ENCODE measurements at regions not wholly inside any gene's neighbourhood (a gene's known extent, or its start where the extent isn't known, plus 50 kb on each side); places are given as distances from the start of the nearest gene placed in this dataset.
"Not testable (repeated sequence)": the region's sequence is repeated elsewhere in the genome, so short reads cannot be mapped to it uniquely, and the experiment has no call there.

DNA sequence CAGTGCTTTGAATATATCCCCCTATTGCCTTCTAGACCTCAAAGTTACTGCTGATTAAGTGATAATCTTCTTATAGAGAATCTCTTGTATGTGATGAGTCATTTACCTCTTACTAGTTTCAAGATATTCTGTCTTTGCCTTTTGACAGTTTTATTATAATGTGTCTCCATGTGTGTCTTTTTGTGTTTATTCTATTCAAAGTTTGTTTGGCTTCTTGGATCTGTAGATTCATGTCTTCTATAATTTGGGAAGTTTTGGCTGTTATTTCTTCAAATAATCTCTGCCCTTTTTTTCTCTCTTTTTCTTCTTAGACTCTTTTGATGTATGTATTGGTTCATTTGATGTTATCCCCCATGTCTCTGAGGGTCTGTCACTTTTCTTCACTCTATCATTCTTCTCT is 915.7 kb upstream of the GRIA3 start:
- DNase-seq (ENCODE audit: low spot score): no peak
- H3K4me1 Mint-ChIP-seq (ENCODE audit: low read depth): no peaks in the 10 kb centered on the region
- H3K36me3 Mint-ChIP-seq (ENCODE audit: low read depth): no peaks in the 10 kb centered on the region
- H3K27me3 Mint-ChIP-seq (ENCODE audit: low read depth): no peaks in the 10 kb centered on the region
- no peak overlapping the region for H3K4me3 Mint-ChIP-seq
- no peak overlapping the region for H3K27ac Mint-ChIP-seq
- H3K9me3 Mint-ChIP-seq: peaks cover 8% of the 10 kb centered on the region

- peaks cover 8% of the 10 kb centered on the region for H3K9me3 Mint-ChIP-seq
- H3K4me1 Mint-ChIP-seq (ENCODE audit: low read depth): no peaks in the 10 kb centered on the region
- H3K27me3 Mint-ChIP-seq (ENCODE audit: low read depth): no peaks in the 10 kb centered on the region
- H3K4me3 Mint-ChIP-seq: no peak overlapping the region
- H3K36me3 Mint-ChIP-seq (ENCODE audit: low read depth): no peaks in the 10 kb centered on the region
- no peak overlapping the region for H3K27ac Mint-ChIP-seq
- DNase-seq (ENCODE audit: low spot score): no peak
These were observed 914.8 kb upstream of the GRIA3 start for GRCh38 chrX:122269243-122269781.

DNA sequence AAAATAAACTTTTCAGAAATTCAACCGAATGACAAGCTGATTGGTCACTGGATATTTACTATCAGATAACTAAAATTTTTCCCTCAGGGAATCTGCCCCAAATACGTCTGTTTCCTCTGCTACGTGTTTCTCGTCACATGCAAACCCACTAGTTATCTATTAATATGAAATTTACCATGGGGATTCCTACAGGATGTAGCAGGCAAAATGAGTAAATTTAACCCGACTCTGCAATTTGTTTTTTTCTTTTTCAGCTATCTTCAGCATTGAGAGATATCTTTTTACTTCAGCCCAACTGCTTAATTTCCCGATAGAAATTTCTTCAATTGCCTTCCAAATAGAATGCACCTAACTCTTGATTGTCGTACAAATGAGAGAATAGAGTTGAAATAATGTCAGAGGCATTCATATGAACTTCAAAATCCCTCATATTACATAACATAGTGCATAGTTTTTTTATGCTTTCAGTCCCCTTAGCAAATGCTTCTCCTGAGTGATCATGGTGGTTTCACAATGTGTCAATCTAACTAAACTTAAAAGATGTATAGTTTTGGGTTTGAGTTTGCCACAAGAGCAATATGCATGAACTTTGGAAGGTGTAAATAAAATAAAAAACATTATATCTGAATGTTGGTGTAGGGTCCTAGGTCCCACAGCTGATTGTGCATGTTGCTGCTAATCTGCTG is 913.1 kb upstream of the GRIA3 start:
- DNase-seq (ENCODE audit: low spot score): no peak

DNA sequence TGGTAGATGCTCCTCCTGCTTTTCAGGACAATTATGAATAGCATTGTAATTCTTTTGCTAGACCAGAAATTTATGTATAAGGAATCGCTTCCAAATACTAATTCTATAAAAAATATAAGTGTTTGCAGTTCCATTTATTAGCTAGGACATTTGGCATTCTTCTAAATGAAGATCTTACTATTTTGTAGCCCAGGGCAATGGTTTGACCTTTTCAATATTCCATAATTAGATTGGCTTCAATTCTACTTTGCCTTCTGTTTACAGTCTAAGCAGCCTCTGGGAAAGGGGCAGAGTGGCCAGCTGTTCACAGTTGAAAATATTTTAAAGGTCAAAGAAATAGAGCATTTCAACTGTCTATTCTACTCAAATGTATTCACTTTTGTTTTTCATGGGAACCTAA is 912.1 kb upstream of the GRIA3 start:
- peaks cover 8% of the 10 kb centered on the region for H3K9me3 Mint-ChIP-seq
- no peak overlapping the region for H3K27ac Mint-ChIP-seq
- H3K4me1 Mint-ChIP-seq (ENCODE audit: low read depth): no peaks in the 10 kb centered on the region
- no peak for DNase-seq (ENCODE audit: low spot score)
- H3K27me3 Mint-ChIP-seq (ENCODE audit: low read depth): no peaks in the 10 kb centered on the region
- H3K36me3 Mint-ChIP-seq (ENCODE audit: low read depth): no peaks in the 10 kb centered on the region
- H3K4me3 Mint-ChIP-seq: no peak overlapping the region

More for the DNA sequence above, 913.1 kb upstream of the GRIA3 start:
- Mint-ChIP-seq H3K27ac (no peak overlapping the region), H3K4me3 (no peak overlapping the region), H3K36me3 (ENCODE audit: low read depth) (no peaks in the 10 kb centered on the region), H3K4me1 (ENCODE audit: low read depth) (no peaks in the 10 kb centered on the region), H3K27me3 (ENCODE audit: low read depth) (no peaks in the 10 kb centered on the region), H3K9me3 (peaks cover 8% of the 10 kb centered on the region)

DNA sequence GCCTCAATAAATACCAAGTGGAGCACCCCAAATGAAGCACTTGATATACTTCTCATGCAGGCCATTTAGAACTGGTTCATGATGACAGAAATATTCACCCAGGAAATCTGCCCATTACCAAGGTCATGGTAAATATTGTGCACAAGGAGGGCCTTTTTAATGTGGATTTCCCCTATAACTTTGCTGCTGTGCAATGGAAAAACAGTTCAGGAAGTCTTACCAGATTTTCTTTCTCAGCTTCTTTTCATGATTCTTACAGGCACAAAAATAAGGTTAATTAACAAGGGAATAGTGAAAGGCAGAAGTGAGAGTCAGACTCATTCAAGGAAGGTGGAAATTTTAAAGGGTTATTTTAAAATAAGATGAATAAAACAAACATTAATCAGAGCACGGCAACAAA is 904.3 kb upstream of the GRIA3 start:
- Mint-ChIP-seq H3K4me1 (ENCODE audit: low read depth) (no peaks in the 10 kb centered on the region), H3K27ac (no peak overlapping the region), H3K9me3 (no peaks in the 10 kb centered on the region), H3K4me3 (no peak overlapping the region), H3K36me3 (ENCODE audit: low read depth) (no peaks in the 10 kb centered on the region), H3K27me3 (ENCODE audit: low read depth) (no peaks in the 10 kb centered on the region)
- no peak for DNase-seq (ENCODE audit: low spot score)

- not testable (repeated sequence) for H3K36me3 Mint-ChIP-seq (ENCODE audit: low read depth); H3K4me1 Mint-ChIP-seq (ENCODE audit: low read depth)
These were observed 884.3 kb upstream of the GRIA3 start for GRCh38 chrX:122299822-122300221.

DNA sequence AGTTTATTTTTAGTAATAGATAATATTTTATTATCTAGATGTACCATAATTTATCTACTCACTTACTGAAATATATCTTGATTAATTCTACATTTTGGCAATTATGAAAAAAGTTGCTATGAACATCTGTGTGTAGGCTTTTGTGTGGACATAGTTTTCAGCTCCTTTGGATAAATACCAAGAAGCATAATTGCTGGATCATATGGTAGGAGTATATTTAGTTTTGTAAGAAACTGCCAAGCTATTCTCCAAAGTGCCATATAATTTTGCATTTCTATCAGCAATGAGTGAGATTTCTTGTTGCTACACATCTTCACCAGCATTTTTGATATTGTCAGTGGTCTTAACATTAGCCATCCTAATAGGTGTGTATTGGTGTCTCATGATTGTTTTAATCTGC is 882.6 kb upstream of the GRIA3 start:
- H3K27me3 Mint-ChIP-seq (ENCODE audit: low read depth): no peaks in the 10 kb centered on the region
- no peak overlapping the region for H3K27ac Mint-ChIP-seq
- peaks cover 11% of the 10 kb centered on the region for H3K9me3 Mint-ChIP-seq
- no peaks in the 10 kb centered on the region for H3K36me3 Mint-ChIP-seq (ENCODE audit: low read depth)
- H3K4me3 Mint-ChIP-seq: no peak overlapping the region
- no peak for DNase-seq (ENCODE audit: low spot score)
- H3K4me1 Mint-ChIP-seq (ENCODE audit: low read depth): no peaks in the 10 kb centered on the region

More at GRCh38 chrX:122299822-122300221, 884.3 kb upstream of the GRIA3 start:
- peaks cover 15% of the 10 kb centered on the region for H3K9me3 Mint-ChIP-seq
- H3K4me3 Mint-ChIP-seq; DNase-seq (ENCODE audit: low spot score); H3K27me3 Mint-ChIP-seq (ENCODE audit: low read depth); H3K27ac Mint-ChIP-seq: not testable (repeated sequence)

DNA sequence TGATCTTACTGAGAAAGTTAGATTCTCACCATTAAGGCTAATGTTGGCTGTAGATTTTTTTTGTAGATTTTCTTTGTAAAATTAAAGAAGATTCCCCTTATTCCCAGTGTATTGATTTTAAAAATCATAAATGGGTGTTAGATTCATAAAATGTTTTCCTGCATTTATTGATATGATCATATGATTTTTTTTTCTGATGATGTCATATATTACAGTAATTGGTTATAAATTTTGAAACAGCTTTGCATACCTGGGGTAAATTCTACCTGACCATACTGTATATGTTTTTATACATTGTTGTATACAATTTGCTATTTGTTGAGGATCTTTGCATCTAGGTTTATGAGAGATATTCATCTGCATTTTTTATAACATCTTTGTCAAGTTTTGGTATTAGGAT is 880.3 kb upstream of the GRIA3 start:
- H3K36me3 Mint-ChIP-seq (ENCODE audit: low read depth): no peaks in the 10 kb centered on the region
- no peaks in the 10 kb centered on the region for H3K4me1 Mint-ChIP-seq (ENCODE audit: low read depth)
- no peak for DNase-seq (ENCODE audit: low spot score)
- no peak overlapping the region for H3K27ac Mint-ChIP-seq
- H3K4me3 Mint-ChIP-seq: no peak overlapping the region
- peaks cover 5% of the 10 kb centered on the region for H3K9me3 Mint-ChIP-seq
- H3K27me3 Mint-ChIP-seq (ENCODE audit: low read depth): no peaks in the 10 kb centered on the region

- Mint-ChIP-seq H3K36me3 (ENCODE audit: low read depth) (no peaks in the 10 kb centered on the region), H3K4me3 (no peak overlapping the region), H3K27me3 (ENCODE audit: low read depth) (no peaks in the 10 kb centered on the region), H3K27ac (no peak overlapping the region), H3K4me1 (ENCODE audit: low read depth) (no peaks in the 10 kb centered on the region), H3K9me3 (peaks cover 5% of the 10 kb centered on the region)
- DNase-seq (ENCODE audit: low spot score): no peak
These were observed 839.3 kb upstream of the GRIA3 start for GRCh38 chrX:122344816-122345215.

DNA sequence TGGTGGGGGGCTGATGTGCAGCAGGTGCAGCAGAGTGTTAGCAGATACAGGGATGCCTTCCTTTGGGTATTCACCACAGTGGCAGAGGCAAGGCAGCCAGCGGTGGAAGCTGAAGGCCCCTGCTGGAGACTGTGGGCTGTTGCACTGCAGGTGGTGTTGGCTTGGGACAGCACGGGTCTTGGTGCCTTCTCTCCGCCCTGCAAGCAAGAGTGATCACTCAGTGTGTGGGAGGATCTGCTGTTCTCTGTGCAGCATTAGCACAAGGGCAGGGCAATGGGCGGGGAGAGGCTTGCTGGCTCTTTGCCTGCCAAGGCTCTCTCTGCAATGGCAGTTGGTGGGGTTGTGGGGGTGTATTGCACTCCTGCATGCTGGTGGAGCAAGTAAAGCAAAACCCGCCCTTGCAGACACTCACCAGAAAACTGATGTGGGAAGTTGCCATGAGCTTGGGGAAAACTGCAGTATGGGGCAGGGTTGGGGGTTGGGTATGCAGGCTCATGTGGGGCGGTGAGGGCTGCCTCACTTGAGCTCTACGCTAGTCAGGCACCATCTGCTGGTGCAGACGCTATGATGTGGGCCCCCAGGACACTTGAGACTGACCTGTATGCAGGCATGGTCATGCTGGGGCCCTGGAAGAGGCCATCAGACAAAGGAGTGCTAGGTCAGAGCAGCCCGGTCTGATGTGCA is 820.8 kb upstream of the GRIA3 start:
- no peaks in the 10 kb centered on the region for H3K36me3 Mint-ChIP-seq (ENCODE audit: low read depth)
- DNase-seq (ENCODE audit: low spot score): no peak
- no peaks in the 10 kb centered on the region for H3K27me3 Mint-ChIP-seq (ENCODE audit: low read depth)
- no peak overlapping the region for H3K27ac Mint-ChIP-seq
- no peaks in the 10 kb centered on the region for H3K4me1 Mint-ChIP-seq (ENCODE audit: low read depth)
- no peaks in the 10 kb centered on the region for H3K9me3 Mint-ChIP-seq
- no peak overlapping the region for H3K4me3 Mint-ChIP-seq

DNA sequence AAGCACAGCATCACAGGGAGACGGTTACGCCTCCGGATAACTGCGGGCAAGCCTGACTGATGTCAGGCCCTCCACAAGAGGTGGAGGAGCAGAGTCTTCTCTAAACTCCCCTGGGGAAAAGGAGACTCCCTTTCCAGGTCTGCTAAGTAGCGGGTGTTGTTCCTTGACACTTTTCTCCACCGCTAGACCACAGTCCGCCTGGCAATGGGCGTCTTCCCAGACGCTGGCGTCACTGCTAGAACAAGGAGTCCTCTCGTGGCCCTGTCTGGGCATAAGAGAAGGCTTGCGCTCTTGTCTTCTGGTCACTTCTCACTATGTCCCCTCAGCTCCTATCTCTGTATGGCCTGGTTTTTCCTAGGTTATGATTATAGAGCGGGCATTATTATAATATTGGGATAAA is 808.5 kb upstream of the GRIA3 start:
- not testable (repeated sequence) for H3K27ac Mint-ChIP-seq; H3K36me3 Mint-ChIP-seq (ENCODE audit: low read depth); H3K4me1 Mint-ChIP-seq (ENCODE audit: low read depth); H3K9me3 Mint-ChIP-seq; H3K4me3 Mint-ChIP-seq; H3K27me3 Mint-ChIP-seq (ENCODE audit: low read depth); DNase-seq (ENCODE audit: low spot score)

- Mint-ChIP-seq H3K36me3 (ENCODE audit: low read depth) (no peaks in the 10 kb centered on the region), H3K27ac (no peak overlapping the region), H3K27me3 (ENCODE audit: low read depth) (no peaks in the 10 kb centered on the region), H3K4me1 (ENCODE audit: low read depth) (no peaks in the 10 kb centered on the region), H3K9me3 (no peaks in the 10 kb centered on the region), H3K4me3 (no peak overlapping the region)
- DNase-seq (ENCODE audit: low spot score): no peak
These were observed 795.1 kb upstream of the GRIA3 start for GRCh38 chrX:122389005-122389404.

DNA sequence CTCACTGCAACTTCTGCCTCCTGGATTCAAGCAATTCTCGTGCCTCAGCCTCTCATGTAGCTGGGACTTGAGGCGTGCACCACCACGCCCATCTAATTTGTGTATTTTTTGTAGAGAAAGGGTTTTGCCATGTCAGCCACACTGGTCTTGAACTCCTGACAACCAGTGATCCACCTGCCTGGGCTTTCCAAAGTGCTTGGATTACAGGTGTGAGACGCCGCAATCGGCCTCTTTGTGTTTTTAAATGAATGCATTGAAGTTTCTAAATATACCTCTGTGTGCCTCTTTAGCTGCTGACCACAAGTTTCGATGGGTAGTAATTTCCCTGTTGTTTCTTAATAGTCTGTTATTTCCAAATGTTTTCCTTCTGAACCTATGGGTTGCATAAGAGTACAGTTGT is 765.3 kb upstream of the GRIA3 start:
- Mint-ChIP-seq H3K9me3 (no peaks in the 10 kb centered on the region), H3K36me3 (ENCODE audit: low read depth) (no peaks in the 10 kb centered on the region), H3K4me3 (no peak overlapping the region), H3K27me3 (ENCODE audit: low read depth) (no peaks in the 10 kb centered on the region), H3K4me1 (ENCODE audit: low read depth) (no peaks in the 10 kb centered on the region), H3K27ac (no peak overlapping the region)
- no peak for DNase-seq (ENCODE audit: low spot score)

DNA sequence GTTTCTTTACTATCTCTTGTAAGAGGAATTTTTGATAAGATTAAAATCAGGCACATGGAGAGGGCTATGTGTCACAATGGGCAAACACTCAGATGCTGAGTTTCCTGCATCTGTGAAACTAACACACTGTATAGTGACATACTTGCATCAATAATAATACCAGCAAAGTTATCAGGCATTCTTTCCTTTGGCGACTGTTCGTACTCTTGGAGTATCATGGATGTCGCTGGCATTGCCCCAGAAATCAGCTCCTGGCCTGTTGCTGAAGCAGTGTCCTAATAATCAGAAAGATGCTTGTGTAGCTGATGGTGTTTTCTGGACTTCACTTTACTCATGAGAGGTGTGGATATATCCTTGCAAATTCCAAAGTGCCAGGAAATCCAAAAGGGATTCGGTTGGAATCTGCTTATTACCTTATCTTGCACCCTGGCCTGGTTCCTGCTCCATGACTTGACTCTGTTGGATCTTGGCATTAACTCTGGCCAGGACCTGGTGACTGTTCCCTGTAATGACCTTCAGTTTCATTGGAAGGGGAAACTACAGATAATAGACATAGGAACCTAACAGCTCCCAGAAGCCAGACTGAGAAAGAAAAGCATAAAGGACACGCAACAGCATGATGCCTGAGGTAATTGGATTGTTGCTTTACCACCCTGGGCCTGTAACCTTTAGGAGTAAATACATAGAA is 762.5 kb upstream of the GRIA3 start:
- Mint-ChIP-seq H3K4me1 (ENCODE audit: low read depth) (no peaks in the 10 kb centered on the region), H3K4me3 (no peak overlapping the region), H3K9me3 (no peaks in the 10 kb centered on the region), H3K36me3 (ENCODE audit: low read depth) (no peaks in the 10 kb centered on the region), H3K27me3 (ENCODE audit: low read depth) (no peaks in the 10 kb centered on the region), H3K27ac (no peak overlapping the region)
- no peak for DNase-seq (ENCODE audit: low spot score)

Data from T-helper 2 cell treated with Interferon-gamma antibody and Interleukin-4, amounts not matched to agents 5 μg/mL and 100 μg/mL, for 36 hours (primary cell).